ENCODE measurements at regions not wholly inside any gene's neighbourhood (a gene's known extent, or its start where the extent isn't known, plus 50 kb on each side); places are given as distances from the start of the nearest gene placed in this dataset.

GRCh38 chr2:19568809-19569208 lies 210.4 kb upstream of the OSR1 start:
- no peak overlapping the region for H3K4me3 ChIP-seq
- H4K20me1 ChIP-seq (ENCODE audit: control insufficient read depth, insufficient read depth): no peaks in the 10 kb centered on the region
- FAIRE-seq (no peak), DNase-seq (ENCODE audit: low read depth, low spot score) (no peak), ATAC-seq (no peak)
- TF ChIP-seq ELK1 (IDR thresholded peaks at IDR 0.05; ENCODE audit: low read depth, low read length) (no peak), SPI1 (IDR thresholded peaks at IDR 0.05; ENCODE audit: borderline replicate concordance, insufficient read depth, low read depth, low read length) (no peak), SIX5 (IDR thresholded peaks at IDR 0.05; ENCODE audit: low read depth, low read length, severe bottlenecking) (no peak), CREM (IDR thresholded peaks at IDR 0.05; ENCODE audit: low read depth) (no peak), E2F8 (IDR thresholded peaks at IDR 0.05; ENCODE audit: low read depth, partially characterized antibody) (no peak)
- no peak overlapping the region for H3K27ac ChIP-seq (ENCODE audit: control insufficient read depth, insufficient read depth)
- H3K27me3 ChIP-seq (replicated peaks in 1 of 2; ENCODE audit: control insufficient read depth in 2 of 2, insufficient read depth in 2 of 2, low read length in 1 of 2): no peaks in the 10 kb centered on the region
- 41% methylated on average over 5 of the region's 5 CpGs for WGBS (ENCODE audit: insufficient coverage, insufficient replicate concordance, low lambda C conversion rate, missing lambda C conversion rate)
- ChIA-PET SMC1A (ENCODE audit: uncharacterized antibody, unreplicated experiment) (no interaction called here), CTCF (no interaction called here), POLR2A (no interaction called here), RAD21 (ENCODE audit: unreplicated experiment) (interaction anchor here (0.6 kb wide), 1 partner anchor 822 kb away, joined by 6 read pairs; no protein-coding TSS in a partner anchor)
- H3K4me1 ChIP-seq (ENCODE audit: control insufficient read depth, insufficient read depth, low read length): no peaks in the 10 kb centered on the region
- no peaks in the 10 kb centered on the region for H3K79me2 ChIP-seq (ENCODE audit: control insufficient read depth, insufficient read depth, low read length)
- intact Hi-C loops (cut with micrococcal nuclease; ENCODE audit: unreplicated experiment) (no loop called here), in situ Hi-C loops (cut with MboI) (no loop called here)
- H3K4me2 ChIP-seq (ENCODE audit: control insufficient read depth, insufficient read depth): no peak overlapping the region
- H3K36me3 ChIP-seq (ENCODE audit: control insufficient read depth in 2 of 2, insufficient read depth in 2 of 2, low read length in 1 of 2): no peaks in the 10 kb centered on the region
- no peak overlapping the region for H2AFZ ChIP-seq (ENCODE audit: control insufficient read depth, low read depth, low read length)
- H3K9me3 ChIP-seq (replicated peaks; ENCODE audit: control insufficient read depth, insufficient read depth, low read length): no peaks in the 10 kb centered on the region
- no peak overlapping the region for H3K9ac ChIP-seq (ENCODE audit: control insufficient read depth, insufficient read depth, low read length)
- no TSS peak for BruUV-seq (replicated peaks)

Data from GM12878 (cell line).